ENCODE measurements at regions not wholly inside any gene's neighbourhood (a gene's known extent, or its start where the extent isn't known, plus 50 kb on each side); places are given as distances from the start of the nearest gene placed in this dataset.

GRCh38 chr6:147088861-147089260 is 115.4 kb upstream of the STXBP5 start:
- no peak for DNase-seq

GRCh38 chr6:147095316-147095715 is 108.9 kb upstream of the STXBP5 start:
- DNase-seq, result no peak

- no peak for DNase-seq
Observed at GRCh38 chr6:147099974-147100373, 104.2 kb upstream of the STXBP5 start.

GRCh38 chr6:147103007-147103406 is 101.2 kb upstream of the STXBP5 start:
- DNase-seq, result no peak

GRCh38 chr6:147103694-147104093 is 100.5 kb upstream of the STXBP5 start:
- DNase-seq, result no peak

GRCh38 chr6:147105786-147106185 is 98.4 kb upstream of the STXBP5 start:
- no peak for DNase-seq

GRCh38 chr6:147106759-147107401 is 97.3 kb upstream of the STXBP5 start:
- DNase-seq, result no peak

GRCh38 chr6:147108259-147108910 is 95.8 kb upstream of the STXBP5 start:
- no peak for DNase-seq

GRCh38 chr6:147109707-147110106 is 94.5 kb upstream of the STXBP5 start:
- DNase-seq, result no peak

- no peak for DNase-seq
Observed at GRCh38 chr6:147116056-147116455, 88.2 kb upstream of the STXBP5 start.

GRCh38 chr6:147117011-147117410 is 87.2 kb upstream of the STXBP5 start:
- DNase-seq, result no peak

GRCh38 chr6:147117580-147117979 is 86.6 kb upstream of the STXBP5 start:
- no peak for DNase-seq

- no peak for DNase-seq
Observed at GRCh38 chr6:147119310-147119709, 84.9 kb upstream of the STXBP5 start.

GRCh38 chr6:147122823-147123222 is 81.4 kb upstream of the STXBP5 start:
- no peak for DNase-seq

GRCh38 chr6:147126618-147127022 is 77.6 kb upstream of the STXBP5 start:
- DNase-seq, result no peak

- no peak for DNase-seq
Observed at GRCh38 chr6:147127587-147127986, 76.6 kb upstream of the STXBP5 start.

GRCh38 chr6:147128056-147128455 is 76.2 kb upstream of the STXBP5 start:
- DNase-seq, result no peak

- DNase-seq, result no peak
Observed at GRCh38 chr6:147131532-147132128, 72.6 kb upstream of the STXBP5 start.

GRCh38 chr6:147132889-147133288 is 71.3 kb upstream of the STXBP5 start:
- no peak for DNase-seq

- DNase-seq, result no peak
Observed at GRCh38 chr6:147133669-147134068, 70.5 kb upstream of the STXBP5 start.

- no peak for DNase-seq
Observed at GRCh38 chr6:147135211-147135681, 69.0 kb upstream of the STXBP5 start.

- no peak for DNase-seq
Observed at GRCh38 chr6:147136057-147136456, 68.2 kb upstream of the STXBP5 start.

- no peak for DNase-seq
Observed at GRCh38 chr6:147137986-147138385, 66.2 kb upstream of the STXBP5 start.

GRCh38 chr6:147138835-147139234 is 65.4 kb upstream of the STXBP5 start:
- DNase-seq, result no peak

All from left hindlimb (tissue), 1 donor.